ENCODE measurements at regions not wholly inside any gene's neighbourhood (a gene's known extent, or its start where the extent isn't known, plus 50 kb on each side); places are given as distances from the start of the nearest gene placed in this dataset.

- TF ChIP-seq, protein P1, sequence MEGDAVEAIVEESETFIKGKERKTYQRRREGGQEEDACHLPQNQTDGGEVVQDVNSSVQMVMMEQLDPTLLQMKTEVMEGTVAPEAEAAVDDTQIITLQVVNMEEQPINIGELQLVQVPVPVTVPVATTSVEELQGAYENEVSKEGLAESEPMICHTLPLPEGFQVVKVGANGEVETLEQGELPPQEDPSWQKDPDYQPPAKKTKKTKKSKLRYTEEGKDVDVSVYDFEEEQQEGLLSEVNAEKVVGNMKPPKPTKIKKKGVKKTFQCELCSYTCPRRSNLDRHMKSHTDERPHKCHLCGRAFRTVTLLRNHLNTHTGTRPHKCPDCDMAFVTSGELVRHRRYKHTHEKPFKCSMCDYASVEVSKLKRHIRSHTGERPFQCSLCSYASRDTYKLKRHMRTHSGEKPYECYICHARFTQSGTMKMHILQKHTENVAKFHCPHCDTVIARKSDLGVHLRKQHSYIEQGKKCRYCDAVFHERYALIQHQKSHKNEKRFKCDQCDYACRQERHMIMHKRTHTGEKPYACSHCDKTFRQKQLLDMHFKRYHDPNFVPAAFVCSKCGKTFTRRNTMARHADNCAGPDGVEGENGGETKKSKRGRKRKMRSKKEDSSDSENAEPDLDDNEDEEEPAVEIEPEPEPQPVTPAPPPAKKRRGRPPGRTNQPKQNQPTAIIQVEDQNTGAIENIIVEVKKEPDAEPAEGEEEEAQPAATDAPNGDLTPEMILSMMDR (CRISPR knock-in tag; IDR thresholded peaks at IDR 0.05) = no peak
- TF ChIP-seq ZSCAN30 (CRISPR knock-in tag; IDR thresholded peaks at IDR 0.05) (no peak), TARDBP (CRISPR knock-in tag; IDR thresholded peaks at IDR 0.05) (no peak), FOXK1 (CRISPR knock-in tag; IDR thresholded peaks at IDR 0.05; ENCODE audit: borderline replicate concordance, low read depth) (no peak), POLR2A (IDR thresholded peaks at IDR 0.05; ENCODE audit: insufficient read depth in 1 of 2, low read depth in 2 of 2, low read length in 2 of 2) (no peak), ARNT (IDR thresholded peaks at IDR 0.05) (no peak)
Observed at GRCh38 chr16:51382940-51383339, 231.9 kb upstream of the SALL1 start.
